Fibroblast of lung (primary cell): ENCODE measurements at regions not wholly inside any gene's neighbourhood (a gene's known extent, or its start where the extent isn't known, plus 50 kb on each side); places are given as distances from the start of the nearest gene placed in this dataset.

Experiments used
- EZH2 ChIP-seq: IDR thresholded peaks from 2 replicates; pipeline ENCODE4 v1.5.1; 2012; ENCODE audit warnings: low read length, control low read depth, mild to moderate bottlenecking; ENCODE audit errors: missing control alignments
- TF ChIP-seq, protein P1 (sequence below), 2 donors: IDR thresholded peaks in 1 of 2; conservative IDR thresholded peaks in 1 of 2; 1 replicate in 1 of 2; 2 replicates in 1 of 2; pipeline ENCODE4 v1.5.1; 2011 to 2012; ENCODE audit warnings: low read length in 2 of 2, control low read depth in 1 of 2, inconsistent platforms in 1 of 2, low read depth in 1 of 2, mild to moderate bottlenecking in 1 of 2

DNA sequence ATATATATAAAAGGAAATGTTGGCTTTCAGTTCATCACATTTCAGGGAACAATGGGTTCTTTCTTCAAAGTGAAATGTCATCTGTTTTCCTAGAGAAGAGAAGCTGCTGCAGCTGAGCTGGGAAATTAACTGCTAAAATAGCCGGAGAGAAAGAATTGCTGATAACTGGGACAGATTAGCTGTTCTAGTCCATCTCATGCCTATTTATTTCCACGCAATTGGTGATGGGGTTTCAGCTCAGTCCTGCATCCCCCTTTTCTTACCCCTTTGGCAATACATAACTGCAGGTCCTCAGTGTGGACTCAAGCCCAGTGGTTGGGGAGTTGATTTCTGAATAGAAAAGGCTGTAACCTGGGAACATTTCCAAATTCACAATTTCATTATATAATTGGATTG lies 436.9 kb upstream of the TMEM132C start:
- TF ChIP-seq, protein P1, sequence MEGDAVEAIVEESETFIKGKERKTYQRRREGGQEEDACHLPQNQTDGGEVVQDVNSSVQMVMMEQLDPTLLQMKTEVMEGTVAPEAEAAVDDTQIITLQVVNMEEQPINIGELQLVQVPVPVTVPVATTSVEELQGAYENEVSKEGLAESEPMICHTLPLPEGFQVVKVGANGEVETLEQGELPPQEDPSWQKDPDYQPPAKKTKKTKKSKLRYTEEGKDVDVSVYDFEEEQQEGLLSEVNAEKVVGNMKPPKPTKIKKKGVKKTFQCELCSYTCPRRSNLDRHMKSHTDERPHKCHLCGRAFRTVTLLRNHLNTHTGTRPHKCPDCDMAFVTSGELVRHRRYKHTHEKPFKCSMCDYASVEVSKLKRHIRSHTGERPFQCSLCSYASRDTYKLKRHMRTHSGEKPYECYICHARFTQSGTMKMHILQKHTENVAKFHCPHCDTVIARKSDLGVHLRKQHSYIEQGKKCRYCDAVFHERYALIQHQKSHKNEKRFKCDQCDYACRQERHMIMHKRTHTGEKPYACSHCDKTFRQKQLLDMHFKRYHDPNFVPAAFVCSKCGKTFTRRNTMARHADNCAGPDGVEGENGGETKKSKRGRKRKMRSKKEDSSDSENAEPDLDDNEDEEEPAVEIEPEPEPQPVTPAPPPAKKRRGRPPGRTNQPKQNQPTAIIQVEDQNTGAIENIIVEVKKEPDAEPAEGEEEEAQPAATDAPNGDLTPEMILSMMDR (conservative IDR thresholded peaks at IDR 0.05 in 1 of 2, IDR thresholded peaks at IDR 0.05 in 1 of 2; ENCODE audit: low read depth in 1 of 2, low read length in 2 of 2), result no peak
- TF ChIP-seq EZH2, result no peak
